OCI-LY3 (cell line): ENCODE measurements at regions not wholly inside any gene's neighbourhood (a gene's known extent, or its start where the extent isn't known, plus 50 kb on each side); places are given as distances from the start of the nearest gene placed in this dataset.

Source experiments
- H2AFZ ChIP-seq: fragments of 200-600, 300-600 bp; shearing (Covaris generic); 2 replicates; pipeline ENCODE4 v1.6.0; 2014; ENCODE audit warnings: antibody characterized with exemption, low read depth, low read length
- H3K27ac ChIP-seq: fragments of 200-600, 300-600 bp; sonication (generic); 2 replicates; pipeline ENCODE4 v1.5.1; 2014; ENCODE audit warnings: mild to moderate bottlenecking, low read length, moderate library complexity, mixed read lengths
- H3K27me3 ChIP-seq: fragments of 200-600, 300-600 bp; sonication (generic); 2 replicates; pipeline ENCODE4 v1.6.1; 2014; ENCODE audit warnings: low read depth, low read length, mixed read lengths
- H3K36me3 ChIP-seq: fragments of 200-600, 300-600 bp; sonication (generic); replicated peaks from 2 replicates; pipeline ENCODE3; 2014; ENCODE audit warnings: low read depth, low read length, mixed read lengths
- H3K4me1 ChIP-seq: fragments of 300-600, 200-600 bp; sonication (generic); 2 replicates; pipeline ENCODE4 v1.6.1; 2014; ENCODE audit warnings: low read length, mixed read lengths
- H3K4me2 ChIP-seq: fragments of 200-600, 300-600 bp; sonication (generic); 2 replicates; pipeline ENCODE4 v1.6.1; 2014; ENCODE audit warnings: low read length, mixed read lengths
- H3K4me3 ChIP-seq: fragments of 300-600, 200-600 bp; sonication (generic); 2 replicates; pipeline ENCODE4 v1.5.1; 2014; ENCODE audit warnings: antibody characterized with exemption, mild to moderate bottlenecking, low read length, moderate library complexity
- H3K79me2 ChIP-seq: fragments of 300-600, 200-600 bp; shearing (Covaris generic); 2 replicates; pipeline ENCODE4 v1.6.1; 2014; ENCODE audit warnings: mild to moderate bottlenecking, low read length, mixed read lengths
- H3K9ac ChIP-seq: fragments of 300-600, 200-600 bp; shearing (Covaris generic); 2 replicates; pipeline ENCODE4 v1.6.0; 2014; ENCODE audit warnings: mild to moderate bottlenecking, low read length, moderate library complexity
- H3K9me3 ChIP-seq: fragments of 200-600, 300-600 bp; shearing (Covaris generic); 2 replicates; pipeline ENCODE4 v1.6.1; 2014; ENCODE audit warnings: low read length, mixed read lengths; ENCODE audit not compliant: insufficient read depth
- H4K20me1 ChIP-seq: fragments of 200-600, 300-600 bp; sonication (generic); 2 replicates; pipeline ENCODE4 v1.6.1; 2016; ENCODE audit warnings: low read length, mixed read lengths; ENCODE audit not compliant: insufficient read depth
- CTCF ChIP-seq: fragments of 200-600, 300-600 bp; sonication (generic); IDR thresholded peaks from 2 replicates; pipeline ENCODE4 v1.5.1; 2014; ENCODE audit warnings: antibody characterized with exemption, low read length, low read depth
- EZH2phosphoT487 ChIP-seq: fragments of 200-600 bp; shearing (Covaris generic); IDR thresholded peaks from 2 replicates; pipeline ENCODE4 v1.6.1; 2018; ENCODE audit warnings: antibody characterized with exemption, mixed run types, low read depth

- H3K27ac ChIP-seq = no peak overlapping the region
- no peaks in the 10 kb centered on the region for H3K79me2 ChIP-seq
- no peak overlapping the region for H3K4me3 ChIP-seq
- H4K20me1 ChIP-seq = no peaks in the 10 kb centered on the region
- H3K4me1 ChIP-seq = no peaks in the 10 kb centered on the region
- H3K36me3 ChIP-seq = no peaks in the 10 kb centered on the region
- no peak overlapping the region for H2AFZ ChIP-seq
- H3K27me3 ChIP-seq = no peaks in the 10 kb centered on the region
- no peak overlapping the region for H3K9ac ChIP-seq
- H3K9me3 ChIP-seq = no peaks in the 10 kb centered on the region
- no peak overlapping the region for H3K4me2 ChIP-seq
- TF ChIP-seq EZH2phosphoT487 (no peak), CTCF (no peak)
Measured at GRCh38 chr5:164062304-164062703, 556.9 kb downstream of the MAT2B start.

- Histone ChIP-seq H3K79me2 (no peaks in the 10 kb centered on the region), H3K9ac (no peak overlapping the region), H3K4me3 (no peak overlapping the region), H3K4me1 (no peaks in the 10 kb centered on the region), H3K4me2 (no peak overlapping the region), H3K36me3 (no peaks in the 10 kb centered on the region), H3K27ac (no peak overlapping the region), H3K27me3 (no peaks in the 10 kb centered on the region), H3K9me3 (no peaks in the 10 kb centered on the region), H4K20me1 (no peaks in the 10 kb centered on the region), H2AFZ (no peak overlapping the region)
- TF ChIP-seq EZH2phosphoT487 (no peak), CTCF (no peak)
Measured at GRCh38 chr5:164065266-164065665, 559.8 kb downstream of the MAT2B start.

GRCh38 chr5:164071671-164072070, 566.3 kb downstream of the MAT2B start:
- no peaks in the 10 kb centered on the region; the same call in 1 of the 2 replicates for H3K27me3 ChIP-seq
- no peaks in the 10 kb centered on the region for H3K9me3 ChIP-seq
- no peak overlapping the region for H2AFZ ChIP-seq
- no peaks in the 10 kb centered on the region for H3K36me3 ChIP-seq
- no peaks in the 10 kb centered on the region for H4K20me1 ChIP-seq
- H3K4me3 ChIP-seq = no peak overlapping the region
- H3K4me1 ChIP-seq = no peaks in the 10 kb centered on the region
- no peaks in the 10 kb centered on the region for H3K79me2 ChIP-seq
- H3K9ac ChIP-seq = no peak overlapping the region
- H3K4me2 ChIP-seq = no peak overlapping the region
- no peak overlapping the region for H3K27ac ChIP-seq
- TF ChIP-seq CTCF (no peak), EZH2phosphoT487 (no peak)

GRCh38 chr5:164073081-164073480, 567.7 kb downstream of the MAT2B start:
- TF ChIP-seq CTCF (no peak), EZH2phosphoT487 (no peak)
- no peaks in the 10 kb centered on the region for H3K4me1 ChIP-seq
- H3K9me3 ChIP-seq = no peaks in the 10 kb centered on the region
- no peaks in the 10 kb centered on the region for H3K79me2 ChIP-seq
- H3K36me3 ChIP-seq = no peaks in the 10 kb centered on the region
- no peak overlapping the region for H2AFZ ChIP-seq
- H4K20me1 ChIP-seq = no peaks in the 10 kb centered on the region
- H3K9ac ChIP-seq = no peak overlapping the region
- H3K27ac ChIP-seq = no peak overlapping the region
- H3K4me3 ChIP-seq = no peak overlapping the region
- H3K27me3 ChIP-seq = no peaks in the 10 kb centered on the region; the same call in 1 of the 2 replicates
- no peak overlapping the region for H3K4me2 ChIP-seq
